Superior temporal gyrus (tissue), 1 donor: ENCODE measurements at regions not wholly inside any gene's neighbourhood (a gene's known extent, or its start where the extent isn't known, plus 50 kb on each side); places are given as distances from the start of the nearest gene placed in this dataset.

Experiments
- DNase-seq: peaks from one replicate; pipeline ENCODE4 v3.0.0-alpha.2; 2016; ENCODE audit errors: extremely low spot score

GRCh38 chr4:178037459-178038214 lies 595.4 kb upstream of the AGA start:
- no peak for DNase-seq

GRCh38 chr4:178056996-178057395 lies 614.8 kb upstream of the AGA start:
- no peak for DNase-seq

- DNase-seq = no peak
These were observed 621.3 kb upstream of the AGA start for GRCh38 chr4:178063568-178063967.

- DNase-seq = no peak
These were observed 624.2 kb upstream of the AGA start for GRCh38 chr4:178066338-178066941.

- no peak for DNase-seq
These were observed 625.9 kb upstream of the AGA start for GRCh38 chr4:178068136-178068535.

GRCh38 chr4:178070163-178070562 lies 627.9 kb upstream of the AGA start:
- no peak for DNase-seq

- DNase-seq = no peak
These were observed 638.1 kb upstream of the AGA start for GRCh38 chr4:178080312-178080711.

- DNase-seq = no peak
These were observed 638.9 kb upstream of the AGA start for GRCh38 chr4:178081176-178081575.

GRCh38 chr4:178081896-178082295 lies 639.7 kb upstream of the AGA start:
- no peak for DNase-seq

- no peak for DNase-seq
These were observed 640.7 kb upstream of the AGA start for GRCh38 chr4:178082906-178083305.

- no peak for DNase-seq
These were observed 641.7 kb upstream of the AGA start for GRCh38 chr4:178083968-178084367.

- DNase-seq = no peak
These were observed 644.1 kb upstream of the AGA start for GRCh38 chr4:178086320-178086719.

GRCh38 chr4:178090640-178091411 lies 648.6 kb upstream of the AGA start:
- DNase-seq = no peak

- DNase-seq = no peak
These were observed 659.9 kb upstream of the AGA start for GRCh38 chr4:178102139-178102538.

- DNase-seq = no peak
These were observed 663.0 kb upstream of the AGA start for GRCh38 chr4:178105242-178105641.

- DNase-seq = no peak
These were observed 694.6 kb upstream of the AGA start for GRCh38 chr4:178136736-178137345.

GRCh38 chr4:178137732-178138471 lies 695.7 kb upstream of the AGA start:
- DNase-seq = no peak

GRCh38 chr4:178138491-178138890 lies 696.3 kb upstream of the AGA start:
- no peak for DNase-seq

- DNase-seq = no peak
These were observed 698.2 kb upstream of the AGA start for GRCh38 chr4:178140326-178140915.

- no peak for DNase-seq
These were observed 700.5 kb upstream of the AGA start for GRCh38 chr4:178142724-178143123.

- DNase-seq = no peak
These were observed 705.9 kb upstream of the AGA start for GRCh38 chr4:178148106-178148505.
